ENCODE measurements at regions not wholly inside any gene's neighbourhood (a gene's known extent, or its start where the extent isn't known, plus 50 kb on each side); places are given as distances from the start of the nearest gene placed in this dataset.

DNA sequence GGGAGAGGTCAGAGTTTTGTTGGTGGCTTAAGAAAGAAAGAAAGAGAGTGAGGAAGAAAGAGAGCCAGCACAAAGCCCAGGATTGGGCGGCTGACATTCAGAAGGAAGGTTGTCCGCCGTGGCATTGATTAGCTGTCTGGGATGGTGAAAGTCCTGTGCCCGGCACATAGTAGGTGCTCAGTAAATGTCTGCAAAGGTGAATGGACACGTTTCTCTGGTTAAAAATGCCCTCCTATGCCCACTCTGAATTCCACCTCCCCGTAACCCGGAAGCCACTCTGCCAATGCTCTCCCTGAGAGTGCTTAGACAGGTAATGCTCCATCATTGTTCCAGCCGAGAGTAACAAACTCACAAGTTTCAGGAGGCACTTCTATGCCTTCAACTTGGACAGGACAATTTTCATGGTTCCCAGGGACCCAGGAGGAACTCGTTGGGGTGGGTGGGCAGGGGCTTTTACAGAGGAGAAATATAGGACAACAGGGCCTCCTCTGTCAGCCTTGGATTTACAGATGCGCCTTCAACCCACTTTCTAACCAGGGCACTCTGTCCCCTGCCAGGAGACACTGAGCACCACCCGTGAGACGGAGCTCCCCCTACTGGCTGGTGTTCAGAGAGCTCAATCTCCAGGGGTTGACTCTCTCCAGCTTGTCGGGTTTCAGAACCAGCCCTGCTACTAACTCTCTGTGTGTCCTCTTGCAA is 411.5 kb upstream of the ZMIZ1 start:
- H3K27ac ChIP-seq (ENCODE audit: low read depth in 1 of 2, low read length in 1 of 2) = no peak overlapping the region
- H3K4me1 ChIP-seq (ENCODE audit: control insufficient read depth in 5 of 5, insufficient read depth in 5 of 5, low read length in 5 of 5) = peaks cover 0 to 26% (median 13%) of the 10 kb centered on the region in 5 donors
- H3K36me3 ChIP-seq (ENCODE audit: control insufficient read depth in 4 of 4, insufficient read depth in 4 of 4, low read length in 4 of 4) = no peaks in the 10 kb centered on the region
- DNase-seq = peak; percentile 64 to 76 (median 69)
- TF ChIP-seq, protein P1, sequence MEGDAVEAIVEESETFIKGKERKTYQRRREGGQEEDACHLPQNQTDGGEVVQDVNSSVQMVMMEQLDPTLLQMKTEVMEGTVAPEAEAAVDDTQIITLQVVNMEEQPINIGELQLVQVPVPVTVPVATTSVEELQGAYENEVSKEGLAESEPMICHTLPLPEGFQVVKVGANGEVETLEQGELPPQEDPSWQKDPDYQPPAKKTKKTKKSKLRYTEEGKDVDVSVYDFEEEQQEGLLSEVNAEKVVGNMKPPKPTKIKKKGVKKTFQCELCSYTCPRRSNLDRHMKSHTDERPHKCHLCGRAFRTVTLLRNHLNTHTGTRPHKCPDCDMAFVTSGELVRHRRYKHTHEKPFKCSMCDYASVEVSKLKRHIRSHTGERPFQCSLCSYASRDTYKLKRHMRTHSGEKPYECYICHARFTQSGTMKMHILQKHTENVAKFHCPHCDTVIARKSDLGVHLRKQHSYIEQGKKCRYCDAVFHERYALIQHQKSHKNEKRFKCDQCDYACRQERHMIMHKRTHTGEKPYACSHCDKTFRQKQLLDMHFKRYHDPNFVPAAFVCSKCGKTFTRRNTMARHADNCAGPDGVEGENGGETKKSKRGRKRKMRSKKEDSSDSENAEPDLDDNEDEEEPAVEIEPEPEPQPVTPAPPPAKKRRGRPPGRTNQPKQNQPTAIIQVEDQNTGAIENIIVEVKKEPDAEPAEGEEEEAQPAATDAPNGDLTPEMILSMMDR (IDR thresholded peaks at IDR 0.05; ENCODE audit: control extremely low read depth, extremely low read depth) = peak; percentile 33
- H3K9ac ChIP-seq (ENCODE audit: insufficient read depth in 1 of 2, low read length in 2 of 2) = peak overlapping the region in 1 of 2 donors; percentile 16
- H3K4me3 ChIP-seq = no peak overlapping the region
- no peaks in the 10 kb centered on the region for H3K27me3 ChIP-seq (ENCODE audit: control insufficient read depth in 3 of 3, insufficient read depth in 3 of 3, low read length in 2 of 3)
- WGBS, 2 donors = 56 to 68% methylated on average over 13 of the region's 13 CpGs
- no peak for ATAC-seq (ENCODE audit: insufficient read depth, low FRiP score)
- no peaks in the 10 kb centered on the region for H3K9me3 ChIP-seq (ENCODE audit: control insufficient read depth in 4 of 4, insufficient read depth in 3 of 4, low read length in 3 of 4)

DNA sequence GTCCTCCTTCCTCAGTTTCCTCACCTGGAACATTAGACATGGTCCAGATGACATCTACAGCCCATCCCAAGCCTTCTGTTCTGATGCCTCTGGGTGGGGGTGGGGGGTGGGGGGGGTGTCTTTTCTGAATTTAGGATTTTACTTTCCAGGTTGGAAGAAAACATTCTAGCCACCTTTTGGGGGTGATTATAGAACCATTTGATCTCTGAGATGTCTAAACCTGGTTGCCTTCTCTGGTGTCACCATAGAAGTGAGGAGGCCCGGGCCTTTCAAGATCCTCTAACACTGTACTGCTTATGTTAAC is 411.0 kb upstream of the ZMIZ1 start:
- no peak for DNase-seq
- Histone ChIP-seq H3K9me3 (ENCODE audit: control insufficient read depth in 4 of 4, insufficient read depth in 3 of 4, low read length in 3 of 4) (no peaks in the 10 kb centered on the region), H3K4me1 (ENCODE audit: control insufficient read depth in 5 of 5, insufficient read depth in 5 of 5, low read length in 5 of 5) (peaks cover 0 to 26% (median 13%) of the 10 kb centered on the region in 5 donors), H3K9ac (ENCODE audit: insufficient read depth in 1 of 2, low read length in 2 of 2) (no peak overlapping the region), H3K4me3 (no peak overlapping the region), H3K27ac (ENCODE audit: low read depth in 1 of 2, low read length in 1 of 2) (no peak overlapping the region), H3K27me3 (ENCODE audit: control insufficient read depth in 3 of 3, insufficient read depth in 3 of 3, low read length in 2 of 3) (no peaks in the 10 kb centered on the region), H3K36me3 (ENCODE audit: control insufficient read depth in 4 of 4, insufficient read depth in 4 of 4, low read length in 4 of 4) (no peaks in the 10 kb centered on the region)
- WGBS, 2 donors = 92 to 100% methylated on average over 1 of the region's 1 CpG
- no peak for ATAC-seq (ENCODE audit: insufficient read depth, low FRiP score)
- TF ChIP-seq, protein P1 (IDR thresholded peaks at IDR 0.05; ENCODE audit: control extremely low read depth, extremely low read depth) = no peak

DNA sequence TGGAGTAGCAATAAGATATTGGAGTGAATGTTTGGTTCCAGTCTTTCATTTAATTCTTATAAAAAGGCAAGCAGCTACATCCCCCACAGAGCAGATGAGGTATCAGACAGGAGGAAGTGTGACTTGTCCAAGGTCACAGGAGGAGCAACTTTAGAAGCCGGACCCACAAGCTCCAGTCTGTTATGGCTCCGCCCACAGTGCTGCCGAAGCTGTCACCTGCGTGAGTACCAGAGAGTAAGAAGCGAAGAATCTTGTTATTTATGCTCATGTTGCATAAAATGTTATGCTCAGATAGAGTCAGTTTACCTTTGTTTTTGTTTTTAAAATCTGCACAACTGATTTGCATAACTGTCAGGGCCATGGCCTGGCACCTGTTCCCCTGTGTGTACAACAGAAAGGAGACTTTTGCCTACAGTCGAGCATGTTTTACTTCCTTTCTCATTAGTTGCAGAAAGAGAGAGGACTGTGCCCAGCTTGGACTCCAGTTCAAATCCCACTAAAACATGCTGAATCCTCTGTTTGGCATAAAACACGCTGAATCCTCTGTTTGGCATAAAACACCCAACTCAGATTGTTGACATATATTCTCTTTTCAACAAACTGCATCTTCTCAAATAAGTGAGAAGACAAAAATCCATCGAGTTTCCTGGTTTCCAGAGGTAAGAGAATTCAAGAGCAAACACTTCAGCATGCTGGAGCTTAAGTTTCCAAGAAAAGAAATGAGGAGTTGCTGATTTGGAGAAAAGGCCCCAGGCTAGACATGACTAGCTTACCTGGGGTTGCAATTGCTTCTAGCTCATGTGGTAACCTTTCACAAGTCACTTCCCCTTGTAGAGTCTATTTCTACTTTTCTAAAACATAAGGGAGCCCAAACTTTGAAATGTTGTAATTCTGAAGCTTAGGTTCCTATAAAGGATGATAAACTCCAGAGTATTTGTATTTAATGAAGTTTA is 409.8 kb upstream of the ZMIZ1 start:
- H3K27me3 ChIP-seq (ENCODE audit: control insufficient read depth in 3 of 3, insufficient read depth in 3 of 3, low read length in 2 of 3) = no peaks in the 10 kb centered on the region
- ATAC-seq (ENCODE audit: insufficient read depth, low FRiP score) (no peak), DNase-seq (no peak)
- no peaks in the 10 kb centered on the region for H3K36me3 ChIP-seq (ENCODE audit: control insufficient read depth in 4 of 4, insufficient read depth in 4 of 4, low read length in 4 of 4)
- WGBS, 2 donors = 79 to 81% methylated on average over 8 of the region's 8 CpGs
- H3K4me1 ChIP-seq (ENCODE audit: control insufficient read depth in 5 of 5, insufficient read depth in 5 of 5, low read length in 5 of 5) = peaks cover 0 to 32% (median 13%) of the 10 kb centered on the region in 5 donors
- H3K9me3 ChIP-seq (ENCODE audit: control insufficient read depth in 4 of 4, insufficient read depth in 3 of 4, low read length in 3 of 4) = no peaks in the 10 kb centered on the region
- H3K27ac ChIP-seq (ENCODE audit: low read depth in 1 of 2, low read length in 1 of 2) = no peak overlapping the region
- H3K9ac ChIP-seq (ENCODE audit: insufficient read depth in 1 of 2, low read length in 2 of 2) = no peak overlapping the region
- TF ChIP-seq, protein P1 (IDR thresholded peaks at IDR 0.05; ENCODE audit: control extremely low read depth, extremely low read depth) = no peak
- H3K4me3 ChIP-seq = no peak overlapping the region

All from lung (tissue), 11 donors.